ENCODE measurements at regions not wholly inside any gene's neighbourhood (a gene's known extent, or its start where the extent isn't known, plus 50 kb on each side); places are given as distances from the start of the nearest gene placed in this dataset.

GRCh38 chr5:117160391-117160790, 585.8 kb upstream of the SEMA6A start:
- TF ChIP-seq POLR2A (IDR thresholded peaks at IDR 0.05; ENCODE audit: low read depth, low read length) (no peak), TAF1 (IDR thresholded peaks at IDR 0.05; ENCODE audit: low read depth, low read length) (no peak), POLR2AphosphoS5 (IDR thresholded peaks at IDR 0.05; ENCODE audit: low read depth, low read length) (no peak)
